Transverse colon (tissue), 4 donors: ENCODE measurements at regions not wholly inside any gene's neighbourhood (a gene's known extent, or its start where the extent isn't known, plus 50 kb on each side); places are given as distances from the start of the nearest gene placed in this dataset.

Experiments
- DNase-seq: peaks from one replicate; pipeline ENCODE4 v3.0.0-alpha.2; 2019
- H3K27ac ChIP-seq, 4 donors: fragments of 200-600 bp; sonication (generic); 2 replicates each; pipeline ENCODE4 v1.5.1; 2016 to 2018; ENCODE audit warnings: inconsistent platforms in 4 of 4
- H3K27me3 ChIP-seq: fragments of 200-600 bp; sonication (generic); 2 replicates; pipeline ENCODE4 v1.5.1; 2017; ENCODE audit warnings: inconsistent platforms
- H3K36me3 ChIP-seq, 4 donors: fragments of 200-600 bp; sonication (generic); 2 replicates each; pipeline ENCODE4 v1.5.1; 2017 to 2019; ENCODE audit warnings: inconsistent platforms in 4 of 4
- H3K4me1 ChIP-seq, 4 donors: fragments of 200-600 bp; sonication (generic); 2 replicates each; pipeline ENCODE4 v1.5.1; 2017 to 2020; ENCODE audit warnings: inconsistent platforms in 4 of 4
- H3K4me3 ChIP-seq, 4 donors: fragments of 200-600 bp; sonication (generic); 1 replicate in 1 of 4; 2 replicates in 3 of 4; pipeline versions ENCODE4 v1.5.1 to v1.6.1; 2017 to 2019; ENCODE audit warnings: inconsistent platforms in 4 of 4
- H3K9me3 ChIP-seq, 2 donors: fragments of 200-600 bp; sonication (generic); 2 replicates each; pipeline ENCODE4 v1.5.1; 2017 to 2019; ENCODE audit warnings: inconsistent platforms in 2 of 2
- EP300 ChIP-seq: sonication (generic); formaldehyde crosslinking; IDR thresholded peaks from one replicate; pipeline ENCODE4 v1.6.1; 2017; ENCODE audit warnings: antibody characterized with exemption, low read depth
- POLR2A ChIP-seq: fragments of 450-650 bp; IDR thresholded peaks from one replicate; pipeline ENCODE4 v1.6.1; 2016; ENCODE audit warnings: antibody characterized with exemption, mild to moderate bottlenecking, moderate library complexity
- POLR2AphosphoS5 ChIP-seq, 3 donors: sonication (generic); formaldehyde crosslinking; IDR thresholded peaks; one replicate each; pipeline ENCODE4 v1.6.1; 2016; ENCODE audit warnings: antibody characterized with exemption in 3 of 3
- WGBS, 2 donors: methylation state at CpG; one replicate each; pipeline ENCODE4 v1.1.5; 2018; ENCODE audit warnings: low coverage in 1 of 2; 5-methylcytosine and 5-hydroxymethylcytosine counted together
- in situ Hi-C, 4 donors: fragments of 200-750 bp; cut with MboI; loops; one replicate each; pipeline versions ENCODE4 v1.15.0 to v1.15.1; 2017; ENCODE audit warnings: low sequenced_read_pairs in 3 of 4, low pct_ligation_motif_present in 1 of 4, low pct_unique_long_range_greater_than_20kb in 1 of 4
- intact Hi-C: fragments of 100-400 bp; cut with DNase I; formaldehyde crosslinking; loops from one replicate; pipeline ENCODE4 v1.15.1; 2023; ENCODE audit warnings: low total_unique reads
- TF ChIP-seq, protein P1 (sequence below), 5 experiments: fragments of 200-600 bp in 3 of 5; fragments of 450-650 bp in 2 of 5; sonication (generic) in 3 of 5; IDR thresholded peaks; 1 replicate in 2 of 5; 2 replicates in 3 of 5; pipeline ENCODE4 v1.5.1; 2016 to 2017; ENCODE audit warnings: antibody characterized with exemption in 5 of 5, inconsistent platforms in 3 of 5, mild to moderate bottlenecking in 2 of 5, moderate library complexity in 1 of 5

- in situ Hi-C loops (loop anchor here in 2 of 4 donors (10.0 to 25.0 kb wide), 2 partner anchors 260 to 722 kb away; no protein-coding TSS in a partner anchor), intact Hi-C loops (loop anchor here (10.0 kb wide), 1 partner anchor 602 kb away; the partner anchor contains the start of gene JAG1)
- WGBS, 2 donors, result 61 to 64% methylated on average over 1 of the region's 1 CpG
- H3K4me1 ChIP-seq, result peaks cover 0 to 6% (median 0%) of the 10 kb centered on the region in 4 donors
- H3K27ac ChIP-seq, result no peak overlapping the region
- no peak for DNase-seq
- H3K27me3 ChIP-seq, result no peaks in the 10 kb centered on the region
- no peak overlapping the region for H3K4me3 ChIP-seq
- no peaks in the 10 kb centered on the region for H3K9me3 ChIP-seq
- H3K36me3 ChIP-seq, result no peaks in the 10 kb centered on the region
- TF ChIP-seq POLR2A (no peak), EP300 (no peak), POLR2AphosphoS5 (IDR thresholded peaks at IDR 0.05) (no peak)
- TF ChIP-seq, protein P1, sequence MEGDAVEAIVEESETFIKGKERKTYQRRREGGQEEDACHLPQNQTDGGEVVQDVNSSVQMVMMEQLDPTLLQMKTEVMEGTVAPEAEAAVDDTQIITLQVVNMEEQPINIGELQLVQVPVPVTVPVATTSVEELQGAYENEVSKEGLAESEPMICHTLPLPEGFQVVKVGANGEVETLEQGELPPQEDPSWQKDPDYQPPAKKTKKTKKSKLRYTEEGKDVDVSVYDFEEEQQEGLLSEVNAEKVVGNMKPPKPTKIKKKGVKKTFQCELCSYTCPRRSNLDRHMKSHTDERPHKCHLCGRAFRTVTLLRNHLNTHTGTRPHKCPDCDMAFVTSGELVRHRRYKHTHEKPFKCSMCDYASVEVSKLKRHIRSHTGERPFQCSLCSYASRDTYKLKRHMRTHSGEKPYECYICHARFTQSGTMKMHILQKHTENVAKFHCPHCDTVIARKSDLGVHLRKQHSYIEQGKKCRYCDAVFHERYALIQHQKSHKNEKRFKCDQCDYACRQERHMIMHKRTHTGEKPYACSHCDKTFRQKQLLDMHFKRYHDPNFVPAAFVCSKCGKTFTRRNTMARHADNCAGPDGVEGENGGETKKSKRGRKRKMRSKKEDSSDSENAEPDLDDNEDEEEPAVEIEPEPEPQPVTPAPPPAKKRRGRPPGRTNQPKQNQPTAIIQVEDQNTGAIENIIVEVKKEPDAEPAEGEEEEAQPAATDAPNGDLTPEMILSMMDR (IDR thresholded peaks at IDR 0.05), result no peak
Measured at GRCh38 chr20:11277170-11277569, 603.4 kb upstream of the JAG1 start.

- no peak for DNase-seq
- intact Hi-C loops (loop anchor here (10.0 kb wide), 1 partner anchor 603 kb away; the partner anchor contains the start of gene JAG1), in situ Hi-C loops (loop anchor here in 2 of 4 donors (10.0 to 25.0 kb wide), 2 partner anchors 259 to 723 kb away; no protein-coding TSS in a partner anchor)
- Histone ChIP-seq H3K27me3 (no peaks in the 10 kb centered on the region), H3K4me3 (no peak overlapping the region), H3K4me1 (peaks cover 0 to 6% (median 0%) of the 10 kb centered on the region in 4 donors), H3K9me3 (no peaks in the 10 kb centered on the region), H3K36me3 (no peaks in the 10 kb centered on the region), H3K27ac (no peak overlapping the region)
- TF ChIP-seq, protein P1 (IDR thresholded peaks at IDR 0.05), result no peak
- TF ChIP-seq POLR2AphosphoS5 (IDR thresholded peaks at IDR 0.05), result no peak
- TF ChIP-seq EP300, result no peak
- no peak for TF ChIP-seq POLR2A
- 73 to 85% methylated on average over 4 of the region's 4 CpGs for WGBS, 2 donors
Measured at GRCh38 chr20:11277858-11278257, 604.1 kb upstream of the JAG1 start.

DNA sequence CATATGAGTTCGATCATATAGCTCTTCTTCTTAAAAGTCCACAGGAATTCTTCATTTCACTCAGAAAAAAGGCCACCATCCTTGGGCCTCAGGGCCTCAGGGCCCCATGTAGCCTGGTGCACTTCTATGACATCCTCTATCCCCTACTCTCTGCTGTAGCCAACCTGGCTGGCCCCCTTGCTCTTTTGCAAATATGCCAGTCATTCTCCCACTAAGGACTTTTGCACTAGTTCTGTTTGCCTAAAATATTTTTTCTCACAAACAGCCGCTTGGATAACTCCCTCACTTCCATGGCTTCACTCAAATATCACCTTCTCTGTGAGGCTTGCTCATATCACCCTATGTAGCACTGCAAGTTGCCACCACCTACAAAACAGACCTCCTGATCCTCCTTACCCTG, 604.7 kb upstream of the JAG1 start:
- intact Hi-C loops, result loop anchor here (10.0 kb wide), 1 partner anchor 604 kb away; the partner anchor contains the start of gene JAG1

GRCh38 chr20:11281240-11281639, 607.4 kb upstream of the JAG1 start:
- Histone ChIP-seq H3K4me3 (no peak overlapping the region), H3K27ac (no peak overlapping the region), H3K9me3 (no peaks in the 10 kb centered on the region), H3K36me3 (no peaks in the 10 kb centered on the region), H3K4me1 (no peaks in the 10 kb centered on the region), H3K27me3 (no peaks in the 10 kb centered on the region)
- intact Hi-C loops (no loop called here), in situ Hi-C loops (loop anchor here in 1 of 4 donors (25.0 kb wide), 1 partner anchor 256 kb away; no protein-coding TSS in a partner anchor)
- DNase-seq, result no peak
- WGBS, 2 donors, result 89 to 92% methylated on average over 3 of the region's 3 CpGs
- TF ChIP-seq POLR2A (no peak), EP300 (no peak), POLR2AphosphoS5 (IDR thresholded peaks at IDR 0.05) (no peak)
- TF ChIP-seq, protein P1 (IDR thresholded peaks at IDR 0.05), result no peak

More for the DNA sequence above, 604.7 kb upstream of the JAG1 start:
- Histone ChIP-seq H3K9me3 (no peaks in the 10 kb centered on the region), H3K36me3 (no peaks in the 10 kb centered on the region), H3K27ac (no peak overlapping the region), H3K27me3 (no peaks in the 10 kb centered on the region), H3K4me3 (no peak overlapping the region), H3K4me1 (peaks cover 0 to 6% (median 0%) of the 10 kb centered on the region in 4 donors)
- TF ChIP-seq, protein P1 (IDR thresholded peaks at IDR 0.05), result no peak
- no peak for TF ChIP-seq POLR2A
- no peak for TF ChIP-seq EP300
- TF ChIP-seq POLR2AphosphoS5 (IDR thresholded peaks at IDR 0.05), result no peak
- in situ Hi-C loops, result loop anchor here in 2 of 4 donors (10.0 to 25.0 kb wide), 2 partner anchors 259 to 724 kb away; no protein-coding TSS in a partner anchor
- 83 to 91% methylated on average over 2 of the region's 2 CpGs for WGBS, 2 donors
- no peak for DNase-seq
